HG03378 (cell line): ENCODE measurements at regions not wholly inside any gene's neighbourhood (a gene's known extent, or its start where the extent isn't known, plus 50 kb on each side); places are given as distances from the start of the nearest gene placed in this dataset.
A peak's percentile ranks its signal among the peaks of the same experiment; 100 is the strongest.

Experiments
- ATAC-seq: cut with Tn5 transposase; IDR thresholded peaks from one replicate; pipeline ENCODE4 v1.9.1; 2021; ENCODE audit warnings: mild to moderate bottlenecking, moderate library complexity; ENCODE audit not compliant: unreplicated experiment

DNA sequence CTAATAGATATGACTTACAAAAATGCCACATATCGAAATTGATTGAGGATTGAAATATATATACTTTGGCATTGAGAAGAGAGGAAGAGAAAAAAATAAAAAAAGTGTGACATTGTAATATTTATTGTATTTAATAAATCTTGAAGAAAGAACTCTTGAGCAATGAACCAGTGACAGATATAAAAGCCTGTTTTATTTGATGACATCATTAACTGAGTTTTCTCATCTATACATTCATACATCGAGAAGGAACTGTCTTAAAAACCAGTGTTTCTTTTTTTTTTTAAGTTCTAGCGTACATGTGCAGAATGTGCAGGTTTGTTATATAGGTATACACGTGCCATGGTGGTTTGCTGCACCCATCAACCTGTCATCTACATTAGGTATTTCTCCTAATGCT lies 368.2 kb downstream of the SNAPC1 start:
- no peak for ATAC-seq

DNA sequence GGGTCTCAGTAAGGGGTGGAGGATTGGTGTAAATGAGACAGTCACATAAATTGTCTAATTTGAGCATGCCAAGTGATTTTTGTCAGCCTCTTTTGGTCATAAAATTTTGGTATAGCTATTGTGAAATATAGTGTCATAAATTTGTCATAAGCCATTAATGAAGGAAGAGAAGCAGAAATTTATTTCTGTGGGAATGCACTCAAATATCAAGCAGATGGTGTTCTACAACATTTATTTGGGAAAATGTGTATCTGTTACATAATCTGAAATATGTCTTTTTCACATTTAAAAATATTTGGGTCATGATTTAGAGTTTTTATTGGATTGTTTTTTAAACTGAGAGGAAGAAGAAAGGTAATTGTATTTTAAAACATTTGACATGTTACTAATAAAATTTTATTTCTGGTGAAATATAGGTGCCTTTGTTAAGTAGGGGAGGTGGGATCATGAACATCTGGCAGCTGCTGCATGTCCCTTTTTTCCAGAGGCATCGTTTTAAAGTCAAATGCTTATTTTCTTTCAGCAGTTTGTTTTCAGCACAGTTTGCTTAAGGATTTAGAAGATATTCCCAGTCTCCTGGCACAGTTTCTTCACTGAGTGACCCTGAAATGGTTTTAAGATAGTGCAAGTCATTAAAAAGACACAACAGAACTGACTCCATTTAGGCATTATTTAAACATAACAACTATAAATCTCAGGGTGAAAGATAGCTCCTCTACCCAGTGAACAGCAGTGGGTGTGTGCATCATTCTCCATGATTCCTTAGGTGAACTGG lies 371.7 kb downstream of the SNAPC1 start:
- no peak for ATAC-seq

DNA sequence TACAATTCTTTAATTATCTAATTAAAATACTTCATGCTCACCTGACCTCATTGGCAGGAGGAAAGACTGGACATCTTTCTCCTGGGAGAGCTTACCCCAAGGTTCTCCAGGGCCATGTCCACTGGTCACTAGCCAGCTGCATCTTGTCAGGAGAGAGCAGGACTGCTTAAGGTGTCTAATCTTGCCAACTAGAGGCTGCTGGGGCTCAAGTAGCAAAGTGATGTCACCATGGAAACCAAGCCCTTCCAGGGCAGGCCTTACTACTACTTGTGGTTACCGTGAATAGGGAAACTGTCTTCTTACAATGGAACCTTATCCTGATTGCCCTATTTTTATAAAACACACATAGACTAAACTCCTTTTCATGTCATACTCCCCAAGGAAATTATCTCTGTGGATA lies 376.4 kb downstream of the SNAPC1 start:
- no peak for ATAC-seq

DNA sequence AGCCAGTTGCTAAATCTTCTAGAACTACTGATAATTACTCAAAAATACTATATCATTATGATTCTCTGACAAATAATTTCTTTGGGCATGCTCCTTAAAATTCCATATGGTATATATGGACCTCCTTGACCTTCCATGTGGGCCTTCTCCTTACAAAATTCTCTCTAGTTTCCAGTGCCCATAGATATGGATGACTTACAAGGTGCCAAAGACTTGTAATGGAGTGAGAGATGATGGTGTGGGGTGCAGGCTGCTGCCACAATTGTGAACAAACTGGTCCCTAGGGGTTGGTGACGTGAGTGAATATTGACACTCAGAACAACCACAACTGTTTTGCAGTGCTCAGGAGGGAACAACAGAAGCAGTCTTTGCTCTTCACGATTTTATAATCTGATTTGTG lies 378.9 kb downstream of the SNAPC1 start:
- no peak for ATAC-seq

DNA sequence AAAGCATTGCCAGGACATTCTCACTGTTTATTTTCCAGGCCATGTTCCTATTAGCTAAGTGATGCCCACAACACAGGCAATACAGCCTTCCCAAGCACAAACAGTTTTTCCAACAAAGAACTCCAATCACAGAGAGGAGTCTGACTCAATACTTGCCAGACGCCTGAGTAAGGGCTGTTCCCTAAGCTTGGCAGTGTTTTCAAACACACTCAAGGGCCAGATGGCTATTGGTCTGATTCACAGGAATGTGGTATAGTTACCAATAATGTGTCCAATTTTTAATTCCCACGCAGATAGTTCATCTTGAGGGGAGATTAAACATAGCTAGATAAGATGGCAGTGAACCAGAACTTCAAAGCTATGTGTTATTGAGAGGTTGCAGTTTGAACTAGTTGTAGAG lies 381.0 kb downstream of the SNAPC1 start:
- ATAC-seq, result no peak

DNA sequence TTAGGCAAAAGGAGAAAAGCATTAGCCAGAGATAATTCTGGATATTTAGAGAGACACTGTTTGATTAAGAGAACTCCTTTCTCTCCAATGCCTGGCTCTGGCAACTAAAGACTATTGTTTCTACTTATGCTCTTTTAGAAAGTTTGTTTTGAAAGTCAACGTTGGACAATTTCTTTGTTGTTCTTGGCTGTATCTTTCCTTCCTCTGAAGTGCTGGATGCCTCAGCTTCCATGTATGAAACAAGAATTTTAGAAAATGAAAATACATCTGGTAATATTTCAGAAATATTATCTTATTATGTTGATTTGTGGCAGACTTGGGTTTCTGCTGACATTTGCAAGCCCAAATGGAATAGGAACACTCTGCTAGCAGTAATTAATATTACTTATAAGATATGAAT lies 382.6 kb downstream of the SNAPC1 start:
- no peak for ATAC-seq

DNA sequence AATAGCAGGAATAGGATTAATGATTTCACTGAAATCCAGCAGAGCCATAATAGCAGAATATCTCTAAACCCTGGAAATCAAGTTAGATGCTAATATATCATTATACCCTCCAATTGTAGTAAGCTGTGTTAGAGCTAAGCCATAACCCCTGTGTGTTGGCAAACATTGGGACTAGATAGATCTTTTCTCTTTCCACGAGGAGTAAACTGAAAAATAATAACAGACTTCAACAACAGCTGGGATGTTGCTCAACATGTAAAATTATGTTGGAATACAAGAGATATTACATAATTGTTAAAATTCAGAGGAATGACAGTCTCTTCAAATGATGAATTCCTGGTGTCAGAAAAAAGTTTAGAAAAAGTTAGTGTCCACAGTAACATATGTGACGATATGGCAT lies 383.8 kb downstream of the SNAPC1 start:
- ATAC-seq, result no peak

DNA sequence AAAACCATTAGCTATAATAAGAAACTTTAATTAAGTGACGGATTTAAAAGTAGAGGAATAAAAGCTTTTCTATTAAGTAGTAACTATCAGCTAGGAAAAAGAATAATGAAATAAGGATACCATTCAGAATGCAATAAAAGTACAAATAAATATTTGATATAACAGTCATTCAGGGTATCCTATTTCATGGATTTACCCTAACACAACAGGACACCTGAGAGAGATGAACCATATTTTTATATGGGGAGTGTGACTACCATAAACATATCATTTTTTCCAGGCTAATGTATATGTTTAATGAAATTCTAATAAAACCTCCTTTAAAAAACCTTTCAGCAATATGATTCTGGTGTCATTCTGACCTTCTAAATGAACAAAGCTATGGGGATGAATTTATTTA lies 393.8 kb downstream of the SNAPC1 start:
- no peak for ATAC-seq

DNA sequence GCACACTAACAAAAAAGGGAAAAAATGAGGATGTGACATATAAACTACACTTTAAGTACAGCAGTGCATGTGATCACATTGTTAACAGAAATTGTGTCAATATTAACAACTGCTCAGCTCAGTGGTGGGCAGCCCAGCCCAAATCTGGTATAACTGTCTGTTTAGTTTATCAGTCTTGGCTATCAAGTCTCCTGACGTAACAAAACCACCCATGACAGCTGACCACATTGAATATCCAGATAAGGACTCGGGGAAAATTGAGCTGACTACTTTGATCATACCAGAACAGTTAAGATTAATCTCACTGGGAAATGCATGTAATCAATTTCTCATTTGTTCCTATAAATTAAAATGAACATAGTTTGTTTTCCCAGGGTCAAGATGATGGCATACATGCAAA lies 396.6 kb downstream of the SNAPC1 start:
- ATAC-seq, result no peak

DNA sequence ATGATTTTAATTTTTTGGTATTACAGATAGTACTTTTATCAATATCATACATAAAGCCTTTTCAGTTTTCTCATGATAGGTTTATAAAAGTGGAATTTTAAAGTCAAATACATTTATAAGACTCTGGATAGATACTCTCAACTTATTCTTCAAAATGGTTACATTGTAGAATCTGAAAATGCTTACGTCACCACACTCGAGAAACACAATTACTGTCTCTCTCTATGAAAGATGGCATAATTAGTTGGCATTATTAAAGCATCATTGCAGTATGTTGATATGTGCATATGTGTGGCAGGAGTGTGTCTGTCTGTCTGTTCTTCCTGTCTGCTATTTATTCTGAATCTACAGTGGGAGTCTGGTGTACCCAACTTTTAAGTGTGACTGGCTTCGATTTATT lies 397.1 kb downstream of the SNAPC1 start:
- ATAC-seq, result no peak

DNA sequence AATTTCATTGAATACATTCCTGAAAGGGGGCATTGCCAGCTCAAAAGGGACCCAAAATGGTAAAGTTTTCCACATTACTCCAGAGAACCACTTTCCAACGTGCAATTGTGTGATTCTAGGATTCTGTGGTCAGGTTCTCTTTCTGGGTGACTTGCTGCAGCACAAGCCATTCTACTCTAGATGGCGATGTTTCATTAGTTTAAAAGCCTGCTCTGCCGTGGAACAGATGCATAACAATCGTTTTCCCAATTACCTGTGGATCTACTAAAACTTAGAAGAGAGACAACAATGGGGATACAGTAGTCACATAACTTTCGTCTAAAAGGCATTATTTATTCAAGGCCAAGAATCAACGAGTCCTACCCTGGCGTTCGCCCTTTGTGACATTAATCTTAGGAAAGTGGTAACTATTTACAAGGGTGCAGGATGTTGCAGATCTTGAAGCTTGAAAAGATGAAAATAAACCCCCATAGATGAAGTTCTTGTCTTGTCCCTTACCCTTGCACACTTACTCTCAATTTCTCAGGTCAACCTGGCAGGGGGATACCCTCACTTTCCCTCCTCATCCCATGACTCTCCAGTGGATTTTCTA lies 400.9 kb downstream of the SNAPC1 start:
- ATAC-seq, result peak; percentile 66

DNA sequence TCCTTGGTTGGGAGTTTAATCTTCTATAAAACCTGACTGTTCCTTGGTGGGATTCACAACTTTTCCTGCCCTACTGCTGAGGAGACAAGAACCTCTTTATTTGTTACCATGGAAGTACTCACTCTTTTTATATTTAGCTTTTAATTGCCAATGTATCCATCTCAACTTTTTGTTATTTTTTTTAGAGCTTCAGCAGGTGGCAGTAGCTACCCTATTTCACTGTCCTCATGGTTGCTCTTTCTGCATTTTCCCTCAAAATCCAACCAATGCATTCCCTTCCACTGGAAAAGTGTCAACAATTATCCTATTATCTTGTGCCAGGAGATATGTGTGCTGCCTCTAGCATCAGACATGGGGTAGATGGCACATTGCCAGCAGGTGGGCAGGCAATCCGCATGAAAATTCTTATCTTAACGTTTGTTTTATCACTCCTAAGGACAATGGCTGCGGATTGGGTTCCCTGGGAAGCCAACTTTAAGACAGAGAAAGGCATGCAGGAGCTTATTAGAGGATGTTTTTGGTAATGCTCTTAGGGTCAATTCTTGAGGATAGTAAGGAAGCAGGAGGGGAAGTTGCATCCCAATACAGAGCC lies 406.4 kb downstream of the SNAPC1 start:
- no peak for ATAC-seq

DNA sequence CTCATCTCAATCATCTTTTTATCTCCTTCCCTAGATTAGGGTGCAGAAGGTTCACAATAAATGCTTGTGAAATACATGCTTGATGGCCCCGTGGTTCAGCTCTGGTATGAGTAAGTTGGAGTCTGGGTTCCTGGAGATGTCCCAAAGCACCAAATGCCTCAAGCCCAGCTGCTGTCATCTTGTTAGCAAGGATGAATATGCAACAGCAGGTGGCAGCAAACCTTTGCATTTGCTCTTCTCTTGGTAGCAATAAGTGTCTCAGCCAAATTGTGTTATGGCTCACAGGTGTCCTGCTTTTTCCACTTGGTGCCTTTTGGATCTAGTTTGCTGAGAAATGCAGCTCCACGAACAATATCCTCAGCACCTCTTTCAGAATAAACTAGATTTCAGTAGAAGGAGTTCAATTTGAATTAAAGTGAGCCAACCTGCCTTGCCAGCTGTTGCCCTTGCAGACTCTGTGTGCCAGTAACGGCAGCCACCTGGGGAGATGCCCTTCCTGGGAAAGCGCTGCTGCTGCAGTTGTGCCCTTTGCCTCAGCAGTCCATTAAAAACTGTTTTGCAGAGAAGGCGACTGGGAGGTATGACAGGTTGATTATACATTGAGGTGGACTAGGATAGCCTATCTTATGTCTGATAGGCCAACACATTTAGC lies 417.3 kb downstream of the SNAPC1 start:
- ATAC-seq, result peak; percentile 65

DNA sequence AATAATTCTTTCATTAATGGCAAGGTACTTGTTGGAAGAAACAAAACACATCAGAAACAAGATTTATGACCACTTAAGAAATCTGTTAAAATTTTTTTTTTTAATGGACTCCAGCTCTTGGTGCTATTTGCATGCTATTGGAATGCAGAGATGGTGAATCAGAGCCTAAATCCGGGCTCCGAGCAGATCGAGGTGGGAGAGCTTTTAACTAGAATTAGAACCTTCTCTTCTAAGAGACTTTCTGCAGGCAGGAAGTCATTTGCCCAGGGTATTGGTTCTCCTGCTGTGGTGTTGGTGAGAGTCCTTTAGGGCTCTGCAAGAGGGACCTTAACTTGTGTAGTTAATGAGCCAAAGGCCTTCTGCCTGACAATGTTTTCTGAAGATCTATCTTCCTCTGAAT lies 419.4 kb downstream of the SNAPC1 start:
- no peak for ATAC-seq

DNA sequence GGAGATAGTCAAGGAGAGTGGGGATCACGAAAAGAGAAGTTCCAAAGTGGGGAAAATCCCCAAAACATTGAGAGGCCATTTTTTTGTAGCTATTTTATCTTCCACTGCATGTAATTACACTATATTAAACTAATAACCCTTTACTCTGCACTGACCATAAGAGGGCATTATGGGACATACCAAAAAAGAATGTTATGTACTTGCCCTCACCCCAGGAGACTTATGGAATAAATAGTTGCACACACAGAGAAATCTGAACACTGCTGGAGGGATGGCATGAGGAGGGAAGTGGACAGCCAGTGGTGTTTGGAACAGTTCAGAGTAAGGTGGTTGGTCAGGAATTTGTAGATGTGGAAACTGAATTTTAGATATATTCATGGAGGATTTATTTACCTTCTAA lies 422.9 kb downstream of the SNAPC1 start:
- no peak for ATAC-seq

DNA sequence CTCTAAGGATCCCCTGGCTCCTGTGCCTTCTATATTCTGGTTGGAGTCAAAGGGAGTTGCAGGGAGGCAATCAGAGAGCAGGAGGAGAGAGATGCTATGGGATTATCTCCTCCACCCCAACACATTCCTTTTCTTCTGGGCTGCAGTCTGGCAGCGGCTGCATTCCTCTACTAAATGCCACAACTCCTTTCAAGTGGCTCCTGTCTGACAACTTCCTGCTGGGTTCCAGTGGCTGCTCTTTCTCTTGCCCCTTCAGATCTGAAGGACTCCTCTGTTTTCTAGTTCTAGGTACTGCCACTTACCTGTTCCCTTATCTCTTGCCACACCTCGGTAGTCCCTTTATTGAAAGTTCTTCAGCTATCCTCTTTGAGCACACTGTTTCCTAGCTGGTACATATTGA lies 425.0 kb downstream of the SNAPC1 start:
- ATAC-seq, result no peak

DNA sequence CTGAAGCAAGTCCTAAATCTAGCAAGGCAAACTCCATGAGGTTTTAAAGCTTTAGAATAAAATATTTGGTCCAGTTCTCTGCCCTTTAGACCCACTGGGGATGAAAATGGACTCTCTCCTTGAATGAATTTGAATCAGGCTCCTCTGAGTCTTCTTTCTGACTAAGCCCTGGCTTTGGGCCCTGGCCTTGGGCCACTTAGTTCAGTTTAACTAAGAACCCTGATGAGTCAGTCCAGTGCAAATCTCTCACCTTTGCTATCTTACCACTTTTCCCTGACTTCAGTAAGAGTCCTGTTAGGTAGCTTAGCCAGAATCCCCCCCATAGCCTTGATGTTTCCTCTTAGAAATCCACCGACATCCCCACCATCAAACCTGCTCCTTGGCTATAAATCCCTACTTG lies 427.5 kb downstream of the SNAPC1 start:
- no peak for ATAC-seq

DNA sequence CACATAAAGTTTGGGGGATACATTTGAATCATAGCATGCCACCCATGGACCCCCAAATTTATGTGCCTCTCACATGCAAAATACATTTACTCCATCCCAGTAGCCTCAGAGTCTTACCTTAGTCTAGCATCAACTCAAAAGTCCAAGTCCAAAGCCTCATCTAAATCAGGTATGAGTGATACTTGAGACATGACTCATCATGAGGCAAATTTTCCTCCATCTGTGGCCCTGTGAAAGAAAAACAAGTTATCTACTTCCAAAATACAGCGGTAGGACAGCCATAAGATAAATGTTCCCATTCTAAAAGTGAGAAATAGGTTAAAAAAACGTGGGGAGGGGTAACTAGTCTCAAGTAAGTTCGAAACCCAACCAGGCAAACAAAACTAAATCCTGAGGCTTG lies 444.2 kb downstream of the SNAPC1 start:
- no peak for ATAC-seq

DNA sequence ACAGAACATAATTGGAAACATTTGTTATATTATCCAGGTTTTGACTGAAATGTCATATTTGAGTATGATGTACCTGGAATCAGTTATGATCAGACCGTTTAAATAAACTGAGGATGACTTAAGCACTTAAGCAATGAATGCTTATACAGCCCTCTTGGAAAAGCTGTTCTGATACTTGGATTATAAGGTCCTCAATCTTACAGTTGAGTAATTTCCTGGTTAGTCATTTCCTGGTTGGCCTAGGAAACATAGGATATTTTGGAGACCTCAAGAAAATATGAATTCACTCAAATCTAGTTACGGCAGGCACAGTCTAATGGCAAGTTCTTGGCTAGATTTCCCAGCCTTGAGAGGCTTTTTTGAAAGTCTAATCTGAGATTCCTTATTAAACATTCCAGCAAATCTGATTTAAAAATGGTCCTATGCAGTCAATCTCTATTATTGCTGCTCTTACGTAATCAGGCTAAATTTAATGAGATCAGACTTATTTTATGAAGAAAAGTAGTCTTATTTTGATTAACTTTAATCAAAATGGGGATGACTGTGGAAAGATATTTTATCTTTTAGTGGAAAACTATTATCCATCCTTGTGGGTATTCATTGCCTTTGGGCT lies 447.2 kb downstream of the SNAPC1 start:
- ATAC-seq, result no peak

DNA sequence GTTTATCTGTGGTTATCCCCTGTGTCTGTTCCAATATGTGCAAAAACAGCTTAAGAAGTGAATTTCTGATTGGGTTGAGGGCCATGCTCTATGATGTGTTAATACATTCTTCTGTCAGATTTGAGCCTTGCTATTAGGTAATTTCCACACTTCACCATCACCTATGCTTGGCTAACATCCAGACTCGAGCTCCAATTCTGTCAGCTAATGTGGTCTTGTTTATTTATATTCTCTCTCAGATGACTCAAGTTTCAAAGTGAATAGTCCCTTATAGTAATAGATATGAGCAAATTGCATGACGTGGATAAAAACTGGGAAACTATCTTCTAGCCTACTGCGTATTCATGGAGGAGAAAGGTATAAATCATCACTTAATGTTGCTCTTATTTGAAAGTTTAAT lies 451.3 kb downstream of the SNAPC1 start:
- ATAC-seq, result no peak

DNA sequence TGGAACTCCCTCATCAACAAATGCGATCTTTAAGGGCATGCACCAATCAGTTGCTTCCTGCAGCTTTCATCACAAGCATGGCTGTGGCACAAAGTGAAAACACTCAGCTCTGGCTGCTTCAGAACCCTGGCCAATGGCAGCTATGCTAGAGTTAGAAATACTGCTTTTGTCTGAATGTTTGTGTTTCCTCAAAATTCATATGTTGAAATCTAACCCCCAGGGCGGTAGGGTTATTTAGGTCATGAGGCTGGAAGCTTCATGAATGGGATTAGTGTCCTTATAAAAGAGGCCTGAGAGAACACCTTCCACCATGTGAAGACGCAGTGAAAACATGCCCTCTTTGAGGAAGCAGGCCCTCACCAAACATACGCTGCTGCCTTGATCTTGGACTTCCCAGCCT lies 453.9 kb downstream of the SNAPC1 start:
- ATAC-seq, result no peak

DNA sequence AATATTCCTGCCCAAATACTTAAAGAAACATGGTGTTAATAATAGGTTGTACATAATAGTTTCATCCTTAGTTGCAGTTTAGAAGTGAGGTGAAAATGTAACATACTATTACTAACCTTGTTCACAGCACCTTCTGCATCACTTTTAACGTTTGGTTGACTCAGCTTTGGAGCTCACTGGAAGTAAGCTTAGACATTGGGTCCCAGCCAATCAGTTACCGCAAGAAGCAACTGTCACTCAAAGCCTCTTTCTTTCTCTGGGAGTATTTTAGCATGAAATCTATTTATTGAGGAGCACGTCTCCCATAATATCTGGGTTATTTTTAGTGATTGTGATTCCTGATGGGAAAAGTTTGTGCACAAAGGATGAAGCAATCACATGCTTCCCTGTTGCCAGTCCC lies 472.6 kb downstream of the SNAPC1 start:
- ATAC-seq, result no peak
